Activated CD4-positive, alpha-beta T cell treated with anti-CD3 and anti-CD28 coated beads, Interleukin-2, amount 10 ng/mL, durations not matched to agents 24 days and 14 days (primary cell): ENCODE measurements at regions not wholly inside any gene's neighbourhood (a gene's known extent, or its start where the extent isn't known, plus 50 kb on each side); places are given as distances from the start of the nearest gene placed in this dataset.
"Not testable (repeated sequence)": the region's sequence is repeated elsewhere in the genome, so short reads cannot be mapped to it uniquely, and the experiment has no call there.

Experiments
- DNase-seq: peaks from one replicate; pipeline ENCODE4 v3.0.0; 2022
- H3K27ac Mint-ChIP-seq: one replicate; pipeline ENCODE4 v1.8.0; 2022; ENCODE audit warnings: mild to moderate bottlenecking, mixed read lengths
- H3K27me3 Mint-ChIP-seq: one replicate; pipeline ENCODE4 v1.8.0; 2022; ENCODE audit warnings: mixed read lengths
- H3K36me3 Mint-ChIP-seq: one replicate; pipeline ENCODE4 v1.8.0; 2022; ENCODE audit warnings: low read depth, mild to moderate bottlenecking, mixed read lengths
- H3K4me1 Mint-ChIP-seq: one replicate; pipeline ENCODE4 v1.8.0; 2021; ENCODE audit warnings: mixed read lengths
- H3K4me3 Mint-ChIP-seq: one replicate; pipeline ENCODE4 v1.8.0; 2022; ENCODE audit warnings: mild to moderate bottlenecking, moderate library complexity, mixed read lengths
- H3K9me3 Mint-ChIP-seq: one replicate; pipeline ENCODE4 v1.8.0; 2021; ENCODE audit warnings: mixed read lengths
- intact Hi-C: fragments of 100-400 bp; cut with micrococcal nuclease; formaldehyde crosslinking; loops from one replicate; pipeline ENCODE4 v1.15.1; 2023

DNA sequence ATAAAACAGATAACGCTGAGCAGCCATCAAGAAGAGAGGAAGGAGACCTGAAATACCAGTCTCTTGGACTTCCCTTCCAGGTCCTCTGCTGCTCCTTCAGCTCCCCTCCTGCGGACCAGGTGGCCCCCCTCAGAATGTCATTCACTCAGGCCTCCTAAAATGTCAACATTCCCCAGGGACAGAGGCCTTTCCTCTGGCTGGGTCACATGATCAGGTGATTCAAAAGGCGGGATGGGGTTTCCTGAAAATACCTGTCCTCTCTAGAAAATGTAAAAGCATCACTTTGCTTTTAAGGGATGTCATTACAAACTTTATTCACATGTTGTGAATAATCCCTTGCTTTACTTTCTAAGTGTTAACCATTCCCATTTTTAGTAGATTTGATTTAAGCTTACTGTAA is 311.1 kb downstream of the INHBA start:
- H3K4me1 Mint-ChIP-seq, result no peaks in the 10 kb centered on the region
- H3K36me3 Mint-ChIP-seq, result no peaks in the 10 kb centered on the region
- H3K27me3 Mint-ChIP-seq, result no peaks in the 10 kb centered on the region
- no peak for DNase-seq
- no peak overlapping the region for H3K4me3 Mint-ChIP-seq
- no peak overlapping the region for H3K27ac Mint-ChIP-seq
- intact Hi-C loops, result no loop called here
- no peaks in the 10 kb centered on the region for H3K9me3 Mint-ChIP-seq

DNA sequence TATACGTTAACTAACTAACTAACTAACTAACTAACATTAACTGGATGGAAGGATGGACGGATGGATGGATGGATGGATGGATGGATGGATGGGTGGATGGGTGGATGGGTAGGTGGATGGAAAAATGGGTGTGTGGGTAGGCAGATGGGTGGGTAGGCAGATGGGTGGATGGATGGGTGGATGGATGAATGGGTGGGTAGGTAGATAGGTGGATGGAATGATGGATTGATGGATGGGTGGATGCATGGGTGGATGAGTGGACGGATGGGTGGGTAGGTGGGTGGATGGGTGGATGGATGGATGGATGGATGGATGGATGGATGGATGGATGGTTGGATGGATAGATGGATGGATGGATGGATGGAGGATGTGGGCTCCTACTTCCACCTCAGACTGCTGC is 314.0 kb downstream of the INHBA start:
- intact Hi-C loops, H3K27ac Mint-ChIP-seq: not testable (repeated sequence)

DNA sequence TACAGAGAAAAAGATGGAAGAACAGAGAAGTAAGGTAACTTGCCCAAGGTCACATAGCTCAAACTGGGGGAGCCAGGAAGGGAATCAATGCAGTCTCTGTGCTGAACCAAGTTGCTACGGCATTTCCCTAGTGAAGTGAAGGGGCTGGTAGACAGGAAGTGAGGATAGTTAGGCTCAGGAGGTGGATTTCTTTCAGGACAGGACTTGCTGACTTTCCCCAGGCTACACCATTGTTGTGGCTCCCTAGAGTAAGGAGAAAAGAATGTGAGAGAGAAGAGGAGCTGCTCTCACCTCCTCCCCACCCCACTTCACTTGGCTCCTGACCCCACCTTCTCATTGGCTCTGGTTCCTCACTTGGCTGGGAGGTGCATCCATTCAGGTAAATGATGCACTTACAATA is 316.9 kb downstream of the INHBA start:
- Mint-ChIP-seq H3K4me1 (no peaks in the 10 kb centered on the region), H3K27me3 (no peaks in the 10 kb centered on the region), H3K27ac (no peak overlapping the region), H3K36me3 (no peaks in the 10 kb centered on the region), H3K4me3 (no peak overlapping the region), H3K9me3 (no peaks in the 10 kb centered on the region)
- intact Hi-C loops, result no loop called here
- no peak for DNase-seq

More for the DNA sequence above, 314.0 kb downstream of the INHBA start:
- H3K4me1 Mint-ChIP-seq, H3K36me3 Mint-ChIP-seq, H3K9me3 Mint-ChIP-seq, H3K4me3 Mint-ChIP-seq, DNase-seq, H3K27me3 Mint-ChIP-seq: not testable (repeated sequence)

DNA sequence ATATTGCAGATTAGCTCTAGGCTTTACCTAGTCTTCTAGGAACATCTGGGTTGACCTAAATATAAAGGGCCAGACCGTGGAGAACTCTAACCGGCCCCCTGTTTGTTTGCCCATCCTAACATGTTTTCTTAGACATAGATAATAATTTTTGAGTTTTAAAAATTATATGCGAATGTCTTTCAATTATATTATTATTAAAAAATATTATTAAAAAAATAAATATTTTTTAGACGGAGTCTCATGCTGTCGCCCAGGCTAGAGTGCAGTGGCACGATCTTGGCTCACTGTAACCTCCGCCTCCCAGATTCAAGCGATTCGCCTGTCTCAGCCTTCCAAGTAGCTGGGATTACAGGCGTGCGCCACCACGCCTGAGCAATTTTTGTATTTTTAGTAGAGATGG is 318.5 kb downstream of the INHBA start:
- H3K27me3 Mint-ChIP-seq, result no peaks in the 10 kb centered on the region
- intact Hi-C loops, result no loop called here
- H3K4me1 Mint-ChIP-seq, result no peaks in the 10 kb centered on the region
- H3K27ac Mint-ChIP-seq, result no peak overlapping the region
- no peak for DNase-seq
- H3K36me3 Mint-ChIP-seq, result no peaks in the 10 kb centered on the region
- H3K9me3 Mint-ChIP-seq, result no peaks in the 10 kb centered on the region
- no peak overlapping the region for H3K4me3 Mint-ChIP-seq

DNA sequence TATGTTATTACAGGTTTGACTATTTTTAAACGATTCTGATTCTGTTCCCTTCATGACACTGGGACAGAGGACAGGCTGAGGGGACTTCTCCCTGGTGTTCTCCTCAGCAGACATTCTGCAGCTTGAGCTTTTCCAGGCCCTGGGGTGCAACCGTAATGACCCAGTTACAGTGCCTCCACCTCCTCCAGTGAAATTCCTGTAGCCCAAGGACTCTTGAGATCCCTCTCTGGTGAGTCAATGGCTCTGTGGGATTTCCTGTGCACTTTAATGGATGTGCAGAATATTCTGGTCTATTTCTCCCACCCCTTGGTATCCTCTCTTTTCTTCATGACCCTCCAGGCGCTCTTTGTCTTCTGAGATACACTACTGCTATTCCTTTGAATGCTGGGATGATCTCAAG is 319.3 kb downstream of the INHBA start:
- no peaks in the 10 kb centered on the region for H3K9me3 Mint-ChIP-seq
- H3K4me3 Mint-ChIP-seq, result no peak overlapping the region
- H3K27me3 Mint-ChIP-seq, result no peaks in the 10 kb centered on the region
- intact Hi-C loops, result no loop called here
- no peaks in the 10 kb centered on the region for H3K4me1 Mint-ChIP-seq
- H3K27ac Mint-ChIP-seq, result no peak overlapping the region
- H3K36me3 Mint-ChIP-seq, result no peaks in the 10 kb centered on the region
- DNase-seq, result no peak

DNA sequence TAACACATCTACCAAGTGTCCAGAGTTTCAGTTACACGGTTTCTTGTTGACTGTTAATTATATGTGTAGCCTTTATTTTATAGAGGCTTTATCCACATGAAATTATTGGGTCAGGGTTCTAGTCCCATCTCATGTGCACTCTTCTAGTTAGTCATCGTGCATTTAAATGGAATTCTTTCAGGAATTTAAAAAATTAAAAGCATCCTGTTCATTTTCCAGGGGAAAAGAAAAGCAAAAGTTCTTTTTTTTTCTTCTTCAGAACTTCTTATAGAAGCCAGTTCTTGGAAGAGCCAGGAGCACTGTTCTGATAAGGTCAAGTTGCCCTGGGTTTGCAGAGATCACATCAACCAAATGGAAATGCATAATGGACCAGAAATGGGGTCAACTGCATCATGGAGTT is 324.7 kb downstream of the INHBA start:
- intact Hi-C loops, result no loop called here
- H3K27ac Mint-ChIP-seq, result no peak overlapping the region
- no peaks in the 10 kb centered on the region for H3K4me1 Mint-ChIP-seq
- H3K36me3 Mint-ChIP-seq, result no peaks in the 10 kb centered on the region
- H3K4me3 Mint-ChIP-seq, result no peak overlapping the region
- H3K27me3 Mint-ChIP-seq, result no peaks in the 10 kb centered on the region
- H3K9me3 Mint-ChIP-seq, result no peaks in the 10 kb centered on the region
- no peak for DNase-seq

DNA sequence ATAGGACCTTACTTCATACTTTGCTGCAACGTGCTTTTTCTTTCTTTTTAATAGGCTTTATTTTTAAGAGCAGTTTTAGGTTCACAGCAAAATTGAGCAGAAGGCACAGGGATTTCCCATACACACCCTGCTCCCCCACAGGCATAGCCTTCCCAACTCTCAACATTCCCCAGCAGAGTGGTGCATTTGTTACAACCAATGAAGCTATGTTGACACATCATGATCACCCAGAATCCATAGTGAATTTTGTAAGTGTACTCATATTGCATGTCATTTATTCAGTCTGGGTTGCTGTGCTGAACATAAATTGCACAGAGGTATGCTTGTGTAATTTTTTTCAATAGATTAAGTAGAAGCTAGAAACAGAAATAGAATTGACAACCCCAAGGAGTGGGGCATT is 327.3 kb downstream of the INHBA start:
- no peak overlapping the region for H3K4me3 Mint-ChIP-seq
- H3K36me3 Mint-ChIP-seq, result no peaks in the 10 kb centered on the region
- no peak overlapping the region for H3K27ac Mint-ChIP-seq

DNA sequence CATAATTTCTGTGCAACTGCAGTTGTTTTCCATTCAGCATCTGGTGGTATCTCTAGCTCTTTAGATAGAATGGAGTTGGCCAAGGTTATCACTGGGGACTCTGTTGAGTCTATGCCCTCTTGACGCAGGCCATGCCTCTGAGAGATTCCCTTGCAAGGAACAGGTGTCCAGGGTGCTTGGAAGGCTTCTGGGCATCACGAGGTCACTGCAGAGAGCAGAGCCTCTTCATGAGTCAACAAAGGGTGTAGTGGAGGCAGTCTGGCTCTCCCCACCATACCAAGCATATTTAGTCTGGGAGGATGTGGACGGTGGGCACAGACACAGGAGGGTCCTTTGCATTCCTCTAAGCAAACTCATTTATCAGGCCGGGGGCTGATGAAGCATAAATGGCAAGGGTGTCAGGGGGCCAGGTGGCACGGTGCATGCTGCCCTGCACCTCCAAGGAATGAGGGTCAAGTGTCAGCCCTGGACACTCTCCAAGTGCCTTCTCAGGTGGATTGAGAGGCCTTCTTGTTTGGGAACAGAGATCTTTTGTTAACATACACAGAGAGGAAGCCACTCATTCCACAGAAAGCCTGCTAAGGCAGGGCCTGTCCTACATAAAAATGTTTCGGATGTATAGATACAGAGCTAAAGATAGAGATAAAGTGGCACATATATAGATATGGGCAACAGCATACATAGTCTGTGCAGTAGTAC is 328.6 kb downstream of the INHBA start:
- Mint-ChIP-seq H3K27me3 (no peaks in the 10 kb centered on the region), H3K27ac (no peak overlapping the region), H3K36me3 (no peaks in the 10 kb centered on the region), H3K9me3 (no peaks in the 10 kb centered on the region), H3K4me1 (no peaks in the 10 kb centered on the region), H3K4me3 (no peak overlapping the region)
- intact Hi-C loops, result no loop called here
- DNase-seq, result no peak

More for the DNA sequence above, 327.3 kb downstream of the INHBA start:
- DNase-seq, result no peak
- intact Hi-C loops, result no loop called here
- Mint-ChIP-seq H3K9me3 (no peaks in the 10 kb centered on the region), H3K4me1 (no peaks in the 10 kb centered on the region), H3K27me3 (no peaks in the 10 kb centered on the region)

DNA sequence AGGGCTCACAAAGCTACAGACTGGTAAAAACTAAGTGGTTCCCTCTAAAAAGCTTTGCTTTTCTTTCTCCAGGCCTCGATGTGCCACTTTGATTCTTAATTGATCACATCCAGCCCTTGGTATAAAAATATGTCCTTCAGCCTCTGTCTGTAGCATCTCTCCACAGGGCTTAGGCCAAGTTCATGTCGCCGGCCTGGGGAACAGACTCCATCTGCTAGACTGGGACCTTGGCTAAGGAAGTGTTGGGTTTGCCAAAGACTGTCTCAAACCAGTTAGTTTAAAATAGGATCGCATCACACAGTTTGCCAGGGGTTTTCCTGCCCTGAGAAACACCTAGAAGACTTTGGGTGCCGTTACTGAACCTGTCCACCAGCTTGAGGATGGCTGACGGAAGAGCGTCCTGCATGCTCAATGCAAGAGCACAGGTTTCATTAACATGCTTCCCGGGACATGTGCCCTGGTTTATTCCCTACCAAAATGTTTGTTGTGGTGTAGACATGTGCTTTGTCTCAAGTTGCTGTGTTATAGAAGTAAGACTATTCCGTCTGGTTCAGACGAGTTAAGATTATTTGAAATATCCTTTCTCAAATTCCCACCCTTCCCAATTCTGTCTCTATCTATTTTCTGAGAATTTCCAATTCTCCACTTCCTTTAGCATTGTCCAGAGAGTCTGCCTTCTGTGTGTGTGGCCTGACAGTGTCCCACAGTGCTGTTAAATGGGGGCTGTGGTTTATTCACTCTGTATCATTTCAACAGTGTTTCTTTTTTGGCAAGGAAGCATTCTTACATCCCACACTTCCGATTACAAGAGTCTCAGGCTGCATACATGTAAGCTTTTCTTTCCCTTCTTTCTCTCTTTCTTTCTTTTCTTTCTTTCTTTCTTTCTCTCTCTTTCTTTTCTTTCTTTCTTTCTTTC is 334.7 kb downstream of the INHBA start:
- H3K4me3 Mint-ChIP-seq, result no peak overlapping the region
- H3K27me3 Mint-ChIP-seq, result no peaks in the 10 kb centered on the region
- intact Hi-C loops, result no loop called here
- no peaks in the 10 kb centered on the region for H3K4me1 Mint-ChIP-seq
- peaks cover 5% of the 10 kb centered on the region for H3K9me3 Mint-ChIP-seq
- no peak overlapping the region for H3K27ac Mint-ChIP-seq
- no peak for DNase-seq
- no peaks in the 10 kb centered on the region for H3K36me3 Mint-ChIP-seq

DNA sequence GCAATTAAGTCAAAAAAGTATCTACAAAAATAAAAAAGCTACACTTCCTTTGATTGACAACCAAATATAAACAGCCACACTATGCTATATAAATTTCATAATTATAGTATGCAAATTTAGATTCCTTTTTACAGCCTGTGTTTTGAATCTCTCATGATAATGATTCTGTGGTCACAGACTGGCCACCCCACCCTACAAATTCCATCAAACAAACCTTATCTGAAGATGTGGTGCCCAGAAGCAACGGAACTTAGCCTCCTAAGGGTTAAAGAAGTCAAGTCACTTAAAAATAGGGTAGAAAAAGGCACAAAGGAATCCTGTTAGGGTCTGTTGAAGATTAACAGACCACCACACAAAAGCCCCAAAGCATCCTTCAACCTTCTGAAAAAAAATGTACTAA is 351.8 kb downstream of the INHBA start:
- Mint-ChIP-seq H3K36me3 (no peaks in the 10 kb centered on the region), H3K27ac (no peak overlapping the region), H3K9me3 (peaks cover 4% of the 10 kb centered on the region), H3K27me3 (no peaks in the 10 kb centered on the region), H3K4me3 (no peak overlapping the region), H3K4me1 (no peaks in the 10 kb centered on the region)
- intact Hi-C loops, result no loop called here
- no peak for DNase-seq

DNA sequence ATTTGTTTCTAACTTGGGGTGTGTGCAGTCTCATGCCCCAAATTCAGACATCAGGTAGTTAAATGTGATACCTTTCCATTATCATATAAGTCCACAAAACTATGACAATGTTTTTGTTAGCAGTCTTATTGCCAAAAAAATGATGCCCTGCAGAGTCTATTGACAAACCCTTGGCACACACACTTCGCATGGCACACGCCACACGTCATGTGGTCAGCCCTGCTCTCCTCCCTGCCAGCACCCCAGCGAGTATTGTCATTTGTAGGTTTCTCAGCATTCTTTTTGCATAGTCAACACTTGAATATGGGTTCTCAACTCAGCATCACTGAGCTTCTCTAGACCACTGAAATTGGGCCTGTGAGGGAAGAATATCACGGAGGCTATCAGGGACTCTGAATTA is 356.0 kb downstream of the INHBA start:
- H3K27me3 Mint-ChIP-seq, result no peaks in the 10 kb centered on the region
- no peaks in the 10 kb centered on the region for H3K36me3 Mint-ChIP-seq
- H3K4me1 Mint-ChIP-seq, result no peaks in the 10 kb centered on the region
- no peak for DNase-seq
- intact Hi-C loops, result no loop called here
- no peaks in the 10 kb centered on the region for H3K9me3 Mint-ChIP-seq
- H3K4me3 Mint-ChIP-seq, result no peak overlapping the region
- no peak overlapping the region for H3K27ac Mint-ChIP-seq

DNA sequence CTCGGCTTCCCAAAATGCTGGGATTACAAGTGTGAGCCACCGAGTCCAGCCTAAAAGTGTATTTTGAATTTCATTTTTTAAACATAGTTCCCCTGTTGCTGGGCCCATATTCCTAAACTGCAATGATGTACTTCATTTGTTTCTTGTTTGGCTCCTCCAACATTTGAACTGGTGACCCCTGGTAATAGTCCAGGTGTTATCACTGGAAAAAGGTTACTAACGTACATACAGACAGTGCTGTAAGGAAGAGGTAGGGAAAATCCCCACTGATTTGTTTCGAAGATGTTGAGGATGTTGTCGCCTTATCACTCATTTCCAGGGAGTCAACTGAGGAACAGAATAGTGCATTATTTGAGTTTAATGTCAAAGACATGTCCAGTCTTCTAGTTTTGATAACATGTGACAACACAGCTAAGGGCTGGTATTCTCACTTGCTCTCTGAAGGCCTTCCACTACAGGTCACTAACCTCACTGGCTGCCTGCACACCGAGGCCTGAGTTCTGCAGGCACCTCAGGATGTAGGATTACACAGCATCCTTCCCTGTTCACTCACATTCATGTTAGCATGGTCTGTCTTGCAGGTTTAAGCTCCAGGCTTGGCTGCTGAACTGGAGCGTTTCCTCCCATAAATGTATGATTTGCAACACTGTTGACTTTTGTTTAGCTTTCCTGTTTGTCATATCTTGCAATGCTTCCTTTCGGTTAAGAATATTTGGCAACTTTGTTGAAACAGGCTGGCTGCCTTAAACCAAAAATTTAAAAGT is 362.8 kb downstream of the INHBA start:
- intact Hi-C loops, result no loop called here
- no peaks in the 10 kb centered on the region for H3K4me1 Mint-ChIP-seq
- no peaks in the 10 kb centered on the region for H3K27me3 Mint-ChIP-seq
- no peaks in the 10 kb centered on the region for H3K9me3 Mint-ChIP-seq
- H3K4me3 Mint-ChIP-seq, result no peak overlapping the region
- DNase-seq, result no peak
- no peak overlapping the region for H3K27ac Mint-ChIP-seq
- H3K36me3 Mint-ChIP-seq, result no peaks in the 10 kb centered on the region

DNA sequence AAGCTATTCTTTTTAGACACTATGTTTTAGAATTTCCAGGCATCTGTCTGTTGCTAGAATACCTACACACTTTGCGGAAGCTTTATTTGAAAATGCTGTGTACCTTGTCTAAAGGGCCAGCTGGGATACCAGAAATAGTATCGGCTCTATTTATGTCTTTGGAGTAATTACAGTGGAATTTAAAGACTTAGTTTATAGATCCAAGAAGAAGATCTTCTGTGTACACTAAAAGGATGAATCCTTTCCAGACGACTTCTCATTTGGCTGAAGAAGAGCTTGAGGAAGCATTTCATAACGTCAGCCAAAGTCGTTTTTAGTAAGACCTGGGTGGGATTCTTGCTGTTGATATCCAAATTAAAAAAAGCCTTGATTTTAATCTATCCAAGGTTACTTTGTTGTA is 365.9 kb downstream of the INHBA start:
- Mint-ChIP-seq H3K4me1 (no peaks in the 10 kb centered on the region), H3K4me3 (no peak overlapping the region), H3K27ac (no peak overlapping the region), H3K27me3 (no peaks in the 10 kb centered on the region), H3K9me3 (no peaks in the 10 kb centered on the region), H3K36me3 (no peaks in the 10 kb centered on the region)
- no peak for DNase-seq
- intact Hi-C loops, result no loop called here

DNA sequence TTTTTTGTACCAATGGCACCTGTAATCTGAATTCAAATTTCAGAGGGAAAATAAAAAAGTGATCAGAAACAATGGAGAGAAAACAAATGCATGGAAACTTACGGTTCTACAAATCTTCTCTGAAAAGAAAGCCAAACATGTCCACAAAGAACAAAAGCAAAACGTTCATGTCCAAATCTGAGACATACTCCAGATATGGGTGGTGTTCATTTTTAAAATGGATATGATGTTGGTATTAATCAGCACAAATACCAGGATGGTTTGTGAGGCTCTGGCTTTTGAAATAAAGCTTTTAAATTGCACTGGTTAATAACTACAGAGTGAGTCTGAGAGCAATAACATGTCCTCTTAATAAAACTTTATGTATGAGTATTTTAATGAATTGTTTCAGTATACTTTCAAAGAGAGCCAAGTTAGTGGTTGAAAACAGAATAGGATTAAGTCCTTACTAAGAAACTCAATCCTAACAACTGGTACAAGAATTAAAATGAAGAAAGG is 366.4 kb downstream of the INHBA start:
- DNase-seq, result no peak
- intact Hi-C loops, result no loop called here
- H3K36me3 Mint-ChIP-seq, result no peaks in the 10 kb centered on the region

More for the DNA sequence above, 366.4 kb downstream of the INHBA start:
- Mint-ChIP-seq H3K27me3 (no peaks in the 10 kb centered on the region), H3K27ac (no peak overlapping the region), H3K9me3 (no peaks in the 10 kb centered on the region), H3K4me3 (no peak overlapping the region), H3K4me1 (no peaks in the 10 kb centered on the region)
